ENCODE measurements at regions not wholly inside any gene's neighbourhood (a gene's known extent, or its start where the extent isn't known, plus 50 kb on each side); places are given as distances from the start of the nearest gene placed in this dataset.

DNA sequence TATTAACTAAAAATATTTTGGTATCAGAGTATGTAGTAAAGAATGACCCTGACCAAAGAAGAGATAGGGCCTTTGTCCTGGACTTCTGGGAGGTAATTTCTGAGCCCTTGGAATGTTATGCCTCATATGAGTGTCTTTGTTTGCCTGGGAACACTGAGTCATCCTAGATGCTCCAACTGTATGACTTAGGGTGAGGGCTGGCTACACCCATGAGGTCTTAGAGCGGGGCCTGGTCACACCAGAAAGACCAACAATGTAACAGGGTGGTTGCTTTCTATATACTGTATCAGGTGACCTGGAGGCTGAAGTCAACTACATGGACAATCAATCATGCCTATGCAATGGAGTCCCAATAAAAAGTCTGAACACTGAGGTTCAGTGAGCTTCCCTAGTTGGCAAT is 253.1 kb downstream of the MBD2 start:
- POLR2A ChIA-PET = no interaction called here
- FAIRE-seq (no peak), DNase-seq (ENCODE audit: extremely low read depth in 1 of 4, low spot score in 3 of 4) (no peak), ATAC-seq (no peak)
- in situ Hi-C loops (cut with MboI) (no loop called here), intact Hi-C loops (cut with micrococcal nuclease) (no loop called here)
- CTCF ChIA-PET (ENCODE audit: low intra/inter-chr PET ratio) = no interaction called here
- Histone ChIP-seq H3K4me3 (no peak overlapping the region), H3K4me1 (replicated peaks in 1 of 2; ENCODE audit: control insufficient read depth in 2 of 2, insufficient read depth in 2 of 2, low read length in 2 of 2) (no peaks in the 10 kb centered on the region), H3K79me2 (ENCODE audit: control insufficient read depth, insufficient read depth, low read length) (no peaks in the 10 kb centered on the region), H4K20me1 (replicated peaks; ENCODE audit: control insufficient read depth, insufficient read depth, low read length) (no peaks in the 10 kb centered on the region), H3K4me2 (ENCODE audit: insufficient read depth, low read length) (no peak overlapping the region), H3K9me1 (ENCODE audit: control insufficient read depth, insufficient read depth, low read length) (no peaks in the 10 kb centered on the region), H3K9me3 (replicated peaks; ENCODE audit: control insufficient read depth, insufficient read depth, low read depth, low read length) (no peaks in the 10 kb centered on the region), H3K27me3 (ENCODE audit: control insufficient read depth in 2 of 2, insufficient read depth in 2 of 2, low read length in 2 of 2) (no peaks in the 10 kb centered on the region), H3K36me3 (ENCODE audit: control insufficient read depth, insufficient read depth, low read length) (no peaks in the 10 kb centered on the region), H3K9ac (ENCODE audit: insufficient read depth in 1 of 2, low read depth in 2 of 2, low read length in 2 of 2) (no peak overlapping the region), H3K27ac (ENCODE audit: extremely low read depth, low read depth, low read length) (no peak overlapping the region), H2AFZ (ENCODE audit: low read depth, low read length) (no peak overlapping the region)
- no peak for TF ChIP-seq BRD4 (IDR thresholded peaks at IDR 0.05)
- TF ChIP-seq, protein P1, sequence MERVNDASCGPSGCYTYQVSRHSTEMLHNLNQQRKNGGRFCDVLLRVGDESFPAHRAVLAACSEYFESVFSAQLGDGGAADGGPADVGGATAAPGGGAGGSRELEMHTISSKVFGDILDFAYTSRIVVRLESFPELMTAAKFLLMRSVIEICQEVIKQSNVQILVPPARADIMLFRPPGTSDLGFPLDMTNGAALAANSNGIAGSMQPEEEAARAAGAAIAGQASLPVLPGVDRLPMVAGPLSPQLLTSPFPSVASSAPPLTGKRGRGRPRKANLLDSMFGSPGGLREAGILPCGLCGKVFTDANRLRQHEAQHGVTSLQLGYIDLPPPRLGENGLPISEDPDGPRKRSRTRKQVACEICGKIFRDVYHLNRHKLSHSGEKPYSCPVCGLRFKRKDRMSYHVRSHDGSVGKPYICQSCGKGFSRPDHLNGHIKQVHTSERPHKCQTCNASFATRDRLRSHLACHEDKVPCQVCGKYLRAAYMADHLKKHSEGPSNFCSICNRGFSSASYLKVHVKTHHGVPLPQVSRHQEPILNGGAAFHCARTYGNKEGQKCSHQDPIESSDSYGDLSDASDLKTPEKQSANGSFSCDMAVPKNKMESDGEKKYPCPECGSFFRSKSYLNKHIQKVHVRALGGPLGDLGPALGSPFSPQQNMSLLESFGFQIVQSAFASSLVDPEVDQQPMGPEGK (CRISPR knock-in tag; IDR thresholded peaks at IDR 0.05; ENCODE audit: borderline replicate concordance) = no peak
- TF ChIP-seq ZNF324 (CRISPR knock-in tag; IDR thresholded peaks at IDR 0.05) = no peak
- TF ChIP-seq NUFIP1 (IDR thresholded peaks at IDR 0.05; ENCODE audit: partially characterized antibody) = no peak
- TF ChIP-seq PHF21A (IDR thresholded peaks at IDR 0.05; ENCODE audit: borderline replicate concordance, low read depth) = no peak
- TF ChIP-seq, protein P2, sequence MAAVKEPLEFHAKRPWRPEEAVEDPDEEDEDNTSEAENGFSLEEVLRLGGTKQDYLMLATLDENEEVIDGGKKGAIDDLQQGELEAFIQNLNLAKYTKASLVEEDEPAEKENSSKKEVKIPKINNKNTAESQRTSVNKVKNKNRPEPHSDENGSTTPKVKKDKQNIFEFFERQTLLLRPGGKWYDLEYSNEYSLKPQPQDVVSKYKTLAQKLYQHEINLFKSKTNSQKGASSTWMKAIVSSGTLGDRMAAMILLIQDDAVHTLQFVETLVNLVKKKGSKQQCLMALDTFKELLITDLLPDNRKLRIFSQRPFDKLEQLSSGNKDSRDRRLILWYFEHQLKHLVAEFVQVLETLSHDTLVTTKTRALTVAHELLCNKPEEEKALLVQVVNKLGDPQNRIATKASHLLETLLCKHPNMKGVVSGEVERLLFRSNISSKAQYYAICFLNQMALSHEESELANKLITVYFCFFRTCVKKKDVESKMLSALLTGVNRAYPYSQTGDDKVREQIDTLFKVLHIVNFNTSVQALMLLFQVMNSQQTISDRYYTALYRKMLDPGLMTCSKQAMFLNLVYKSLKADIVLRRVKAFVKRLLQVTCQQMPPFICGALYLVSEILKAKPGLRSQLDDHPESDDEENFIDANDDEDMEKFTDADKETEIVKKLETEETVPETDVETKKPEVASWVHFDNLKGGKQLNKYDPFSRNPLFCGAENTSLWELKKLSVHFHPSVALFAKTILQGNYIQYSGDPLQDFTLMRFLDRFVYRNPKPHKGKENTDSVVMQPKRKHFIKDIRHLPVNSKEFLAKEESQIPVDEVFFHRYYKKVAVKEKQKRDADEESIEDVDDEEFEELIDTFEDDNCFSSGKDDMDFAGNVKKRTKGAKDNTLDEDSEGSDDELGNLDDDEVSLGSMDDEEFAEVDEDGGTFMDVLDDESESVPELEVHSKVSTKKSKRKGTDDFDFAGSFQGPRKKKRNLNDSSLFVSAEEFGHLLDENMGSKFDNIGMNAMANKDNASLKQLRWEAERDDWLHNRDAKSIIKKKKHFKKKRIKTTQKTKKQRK (IDR thresholded peaks at IDR 0.05; ENCODE audit: borderline replicate concordance, low read depth, low read length) = no peak
- no peak for TF ChIP-seq BCL6 (CRISPR knock-in tag; IDR thresholded peaks at IDR 0.05)
- TF ChIP-seq HNRNPL (IDR thresholded peaks at IDR 0.05; ENCODE audit: low read depth, low read length) = no peak
- no peak for TF ChIP-seq THRAP3 (IDR thresholded peaks at IDR 0.05; ENCODE audit: borderline replicate concordance)
- TF ChIP-seq MCM3 (IDR thresholded peaks at IDR 0.05) = no peak
- TF ChIP-seq CBFA2T3 (IDR thresholded peaks at IDR 0.05) = no peak
- TF ChIP-seq NFYB (IDR thresholded peaks at IDR 0.05; ENCODE audit: extremely low read depth, insufficient read length) = no peak
- TF ChIP-seq, protein P3, sequence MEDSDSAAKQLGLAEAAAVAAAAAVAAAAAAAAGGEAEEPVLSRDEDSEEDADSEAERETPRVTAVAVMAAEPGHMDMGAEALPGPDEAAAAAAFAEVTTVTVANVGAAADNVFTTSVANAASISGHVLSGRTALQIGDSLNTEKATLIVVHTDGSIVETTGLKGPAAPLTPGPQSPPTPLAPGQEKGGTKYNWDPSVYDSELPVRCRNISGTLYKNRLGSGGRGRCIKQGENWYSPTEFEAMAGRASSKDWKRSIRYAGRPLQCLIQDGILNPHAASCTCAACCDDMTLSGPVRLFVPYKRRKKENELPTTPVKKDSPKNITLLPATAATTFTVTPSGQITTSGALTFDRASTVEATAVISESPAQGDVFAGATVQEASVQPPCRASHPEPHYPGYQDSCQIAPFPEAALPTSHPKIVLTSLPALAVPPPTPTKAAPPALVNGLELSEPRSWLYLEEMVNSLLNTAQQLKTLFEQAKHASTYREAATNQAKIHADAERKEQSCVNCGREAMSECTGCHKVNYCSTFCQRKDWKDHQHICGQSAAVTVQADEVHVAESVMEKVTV (CRISPR knock-in tag; IDR thresholded peaks at IDR 0.05) = no peak
- no peak for TF ChIP-seq RFX1 (IDR thresholded peaks at IDR 0.05)
- TF ChIP-seq, protein P4, sequence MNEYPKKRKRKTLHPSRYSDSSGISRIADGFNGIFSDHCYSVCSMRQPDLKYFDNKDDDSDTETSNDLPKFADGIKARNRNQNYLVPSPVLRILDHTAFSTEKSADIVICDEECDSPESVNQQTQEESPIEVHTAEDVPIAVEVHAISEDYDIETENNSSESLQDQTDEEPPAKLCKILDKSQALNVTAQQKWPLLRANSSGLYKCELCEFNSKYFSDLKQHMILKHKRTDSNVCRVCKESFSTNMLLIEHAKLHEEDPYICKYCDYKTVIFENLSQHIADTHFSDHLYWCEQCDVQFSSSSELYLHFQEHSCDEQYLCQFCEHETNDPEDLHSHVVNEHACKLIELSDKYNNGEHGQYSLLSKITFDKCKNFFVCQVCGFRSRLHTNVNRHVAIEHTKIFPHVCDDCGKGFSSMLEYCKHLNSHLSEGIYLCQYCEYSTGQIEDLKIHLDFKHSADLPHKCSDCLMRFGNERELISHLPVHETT (CRISPR knock-in tag; conservative IDR thresholded peaks at IDR 0.05 in 1 of 2, IDR thresholded peaks at IDR 0.05 in 1 of 2) = no peak
- TF ChIP-seq IFI16 (CRISPR knock-in tag; IDR thresholded peaks at IDR 0.05) = no peak
- WGBS (ENCODE audit: insufficient coverage, low coverage, missing lambda C conversion rate) = 0% methylated on average over 1 of the region's 1 CpG
- no TSS peak for BruUV-seq (replicated peaks)

Measured in K562 (cell line).